ENCODE measurements at regions not wholly inside any gene's neighbourhood (a gene's known extent, or its start where the extent isn't known, plus 50 kb on each side); places are given as distances from the start of the nearest gene placed in this dataset.
"Not testable (repeated sequence)": the region's sequence is repeated elsewhere in the genome, so short reads cannot be mapped to it uniquely, and the experiment has no call there.

DNA sequence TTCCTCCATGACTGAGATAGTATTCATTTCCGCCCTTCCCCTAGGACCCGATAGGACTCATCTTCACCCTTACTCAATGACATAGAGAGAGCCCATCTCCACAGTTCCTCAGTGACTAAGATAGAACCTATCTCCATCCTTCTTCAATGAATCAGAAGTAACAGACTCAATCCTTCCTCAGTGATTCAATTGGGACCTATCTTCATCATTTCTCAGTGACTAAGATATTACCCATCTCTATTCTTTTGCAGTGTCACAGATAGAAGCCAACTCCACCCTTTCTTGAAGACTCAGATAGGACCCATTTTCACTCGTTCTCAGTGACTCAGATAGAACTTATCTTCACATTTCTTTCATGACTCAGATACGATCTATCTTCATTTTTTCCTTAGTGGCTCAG is 164.6 kb downstream of the FBXO4 start:
- Histone ChIP-seq H3K4me1 (ENCODE audit: insufficient read depth, low read length) (no peaks in the 10 kb centered on the region), H3K36me3 (ENCODE audit: insufficient read depth, low read length) (no peaks in the 10 kb centered on the region), H3K9me3 (ENCODE audit: low read depth, low read length) (no peaks in the 10 kb centered on the region), H2AFZ (ENCODE audit: low read length) (no peak overlapping the region), H4K20me1 (ENCODE audit: insufficient read depth, low read length) (no peaks in the 10 kb centered on the region), H3K27ac (ENCODE audit: low read depth, low read length) (no peak overlapping the region), H3K4me3 (ENCODE audit: insufficient read depth, low read length) (no peak overlapping the region), H3K79me2 (ENCODE audit: insufficient read depth, low read length) (no peaks in the 10 kb centered on the region), H3K4me2 (ENCODE audit: insufficient read depth, low read length) (no peak overlapping the region), H3K27me3 (ENCODE audit: insufficient read depth, low read length) (no peaks in the 10 kb centered on the region)
- TF ChIP-seq, protein P1, sequence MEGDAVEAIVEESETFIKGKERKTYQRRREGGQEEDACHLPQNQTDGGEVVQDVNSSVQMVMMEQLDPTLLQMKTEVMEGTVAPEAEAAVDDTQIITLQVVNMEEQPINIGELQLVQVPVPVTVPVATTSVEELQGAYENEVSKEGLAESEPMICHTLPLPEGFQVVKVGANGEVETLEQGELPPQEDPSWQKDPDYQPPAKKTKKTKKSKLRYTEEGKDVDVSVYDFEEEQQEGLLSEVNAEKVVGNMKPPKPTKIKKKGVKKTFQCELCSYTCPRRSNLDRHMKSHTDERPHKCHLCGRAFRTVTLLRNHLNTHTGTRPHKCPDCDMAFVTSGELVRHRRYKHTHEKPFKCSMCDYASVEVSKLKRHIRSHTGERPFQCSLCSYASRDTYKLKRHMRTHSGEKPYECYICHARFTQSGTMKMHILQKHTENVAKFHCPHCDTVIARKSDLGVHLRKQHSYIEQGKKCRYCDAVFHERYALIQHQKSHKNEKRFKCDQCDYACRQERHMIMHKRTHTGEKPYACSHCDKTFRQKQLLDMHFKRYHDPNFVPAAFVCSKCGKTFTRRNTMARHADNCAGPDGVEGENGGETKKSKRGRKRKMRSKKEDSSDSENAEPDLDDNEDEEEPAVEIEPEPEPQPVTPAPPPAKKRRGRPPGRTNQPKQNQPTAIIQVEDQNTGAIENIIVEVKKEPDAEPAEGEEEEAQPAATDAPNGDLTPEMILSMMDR (IDR thresholded peaks at IDR 0.05; ENCODE audit: extremely low read depth, low read depth, low read length), result no peak
- no peak for DNase-seq (ENCODE audit: insufficient read length, low spot score, missing footprints)

DNA sequence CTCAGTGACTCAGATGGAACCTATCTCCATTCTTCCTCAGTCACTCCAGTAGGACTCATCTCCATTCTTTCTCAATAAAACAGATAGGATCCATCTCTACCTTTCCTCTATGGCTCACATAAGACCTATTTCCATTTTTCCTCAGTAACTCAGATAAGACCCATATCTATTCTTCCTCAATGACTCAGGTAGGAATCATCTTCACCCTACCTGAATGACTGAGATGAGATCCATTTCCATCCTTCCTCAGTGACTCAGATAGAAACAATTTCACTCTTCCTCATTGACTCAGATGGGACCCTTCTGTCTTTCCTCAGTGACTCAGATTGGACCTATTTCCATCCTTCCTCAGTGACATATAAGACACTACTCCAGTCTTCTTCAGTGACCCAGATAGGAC is 165.1 kb downstream of the FBXO4 start:
- Histone ChIP-seq H3K27me3 (ENCODE audit: insufficient read depth, low read length) (no peaks in the 10 kb centered on the region), H2AFZ (ENCODE audit: low read length) (no peak overlapping the region), H3K79me2 (ENCODE audit: insufficient read depth, low read length) (no peaks in the 10 kb centered on the region), H3K4me1 (ENCODE audit: insufficient read depth, low read length) (no peaks in the 10 kb centered on the region), H4K20me1 (ENCODE audit: insufficient read depth, low read length) (no peaks in the 10 kb centered on the region), H3K4me3 (ENCODE audit: insufficient read depth, low read length) (no peak overlapping the region), H3K4me2 (ENCODE audit: insufficient read depth, low read length) (no peak overlapping the region), H3K9me3 (ENCODE audit: low read depth, low read length) (no peaks in the 10 kb centered on the region), H3K27ac (ENCODE audit: low read depth, low read length) (no peak overlapping the region), H3K36me3 (ENCODE audit: insufficient read depth, low read length) (no peaks in the 10 kb centered on the region)
- TF ChIP-seq, protein P1 (IDR thresholded peaks at IDR 0.05; ENCODE audit: extremely low read depth, low read depth, low read length), result no peak
- DNase-seq (ENCODE audit: insufficient read length, low spot score, missing footprints), result no peak

DNA sequence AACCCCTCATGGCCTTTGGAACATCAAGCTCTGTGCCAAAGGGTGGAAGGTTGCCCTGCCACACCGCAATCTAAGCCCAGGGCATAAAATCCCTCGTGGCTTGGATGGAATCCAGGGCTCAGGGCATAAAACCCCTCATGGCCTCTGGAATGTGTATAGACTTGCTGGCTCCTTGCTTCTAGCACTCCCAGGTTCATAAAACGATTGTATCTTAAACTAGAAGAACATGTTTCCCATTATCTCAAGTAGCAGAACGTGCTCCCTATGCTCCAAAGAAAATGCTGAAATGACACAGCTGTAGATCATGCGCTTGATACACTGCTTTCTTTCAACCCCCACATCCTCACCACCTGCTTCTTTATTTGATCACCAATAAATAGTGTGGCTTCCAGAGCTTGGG is 174.8 kb downstream of the FBXO4 start:
- H3K36me3 ChIP-seq (ENCODE audit: insufficient read depth, low read length); H3K27ac ChIP-seq (ENCODE audit: low read depth, low read length); H3K9me3 ChIP-seq (ENCODE audit: low read depth, low read length); H4K20me1 ChIP-seq (ENCODE audit: insufficient read depth, low read length); H3K4me3 ChIP-seq (ENCODE audit: insufficient read depth, low read length); H3K79me2 ChIP-seq (ENCODE audit: insufficient read depth, low read length); H3K27me3 ChIP-seq (ENCODE audit: insufficient read depth, low read length); H3K4me2 ChIP-seq (ENCODE audit: insufficient read depth, low read length); DNase-seq (ENCODE audit: insufficient read length, low spot score, missing footprints); H2AFZ ChIP-seq (ENCODE audit: low read length); H3K4me1 ChIP-seq (ENCODE audit: insufficient read depth, low read length): not testable (repeated sequence)

GRCh38 chr5:42108468-42108867 is 183.4 kb downstream of the FBXO4 start:
- no peaks in the 10 kb centered on the region for H3K9me3 ChIP-seq (ENCODE audit: low read depth, low read length)
- TF ChIP-seq, protein P1 (IDR thresholded peaks at IDR 0.05; ENCODE audit: extremely low read depth, low read depth, low read length), result no peak
- no peak for DNase-seq (ENCODE audit: insufficient read length, low spot score, missing footprints)
- H3K4me3 ChIP-seq (ENCODE audit: insufficient read depth, low read length), result no peak overlapping the region
- no peak overlapping the region for H3K4me2 ChIP-seq (ENCODE audit: insufficient read depth, low read length)
- H4K20me1 ChIP-seq (ENCODE audit: insufficient read depth, low read length), result no peaks in the 10 kb centered on the region
- H3K27ac ChIP-seq (ENCODE audit: low read depth, low read length), result no peak overlapping the region
- H3K27me3 ChIP-seq (ENCODE audit: insufficient read depth, low read length), result no peaks in the 10 kb centered on the region
- no peaks in the 10 kb centered on the region for H3K36me3 ChIP-seq (ENCODE audit: insufficient read depth, low read length)
- H3K4me1 ChIP-seq (ENCODE audit: insufficient read depth, low read length), result no peaks in the 10 kb centered on the region
- H2AFZ ChIP-seq (ENCODE audit: low read length), result no peak overlapping the region
- H3K79me2 ChIP-seq (ENCODE audit: insufficient read depth, low read length), result no peaks in the 10 kb centered on the region

Data from osteoblast (primary cell).